GM18868 (cell line): ENCODE measurements at regions not wholly inside any gene's neighbourhood (a gene's known extent, or its start where the extent isn't known, plus 50 kb on each side); places are given as distances from the start of the nearest gene placed in this dataset.
"Not testable (repeated sequence)": the region's sequence is repeated elsewhere in the genome, so short reads cannot be mapped to it uniquely, and the experiment has no call there.

ENCODE experiments used
- ATAC-seq: cut with Tn5 transposase; IDR thresholded peaks from one replicate; pipeline ENCODE4 v1.9.1; 2021; ENCODE audit warnings: mild to moderate bottlenecking, moderate library complexity; ENCODE audit not compliant: unreplicated experiment

- ATAC-seq, result peak; percentile 57
These were observed 179.5 kb upstream of the NLGN4Y start for GRCh38 chrY:14344648-14345333.

- ATAC-seq, result no peak
These were observed 172.7 kb upstream of the NLGN4Y start for GRCh38 chrY:14351590-14351989.

- no peak for ATAC-seq
These were observed 168.2 kb upstream of the NLGN4Y start for GRCh38 chrY:14356154-14356553.

GRCh38 chrY:14360748-14361500, 163.4 kb upstream of the NLGN4Y start:
- ATAC-seq, result no peak

- no peak for ATAC-seq
These were observed 150.7 kb upstream of the NLGN4Y start for GRCh38 chrY:14373608-14374007.

GRCh38 chrY:14378217-14378616, 146.1 kb upstream of the NLGN4Y start:
- peak; percentile 80 for ATAC-seq

- ATAC-seq, result not testable (repeated sequence)
These were observed 113.7 kb upstream of the NLGN4Y start for GRCh38 chrY:14410549-14411030.

- ATAC-seq, result no peak
These were observed 113.0 kb upstream of the NLGN4Y start for GRCh38 chrY:14411334-14411733.

- no peak for ATAC-seq
These were observed 87.8 kb upstream of the NLGN4Y start for GRCh38 chrY:14436546-14436945.

- no peak for ATAC-seq
These were observed 86.7 kb upstream of the NLGN4Y start for GRCh38 chrY:14437626-14438025.

GRCh38 chrY:14438395-14438794, 85.9 kb upstream of the NLGN4Y start:
- no peak for ATAC-seq

GRCh38 chrY:14444550-14444949, 79.8 kb upstream of the NLGN4Y start:
- no peak for ATAC-seq

- no peak for ATAC-seq
These were observed 56.1 kb upstream of the NLGN4Y start for GRCh38 chrY:14468151-14468683.

GRCh38 chrY:14472421-14472820, 51.9 kb upstream of the NLGN4Y start:
- no peak for ATAC-seq

- ATAC-seq, result no peak
These were observed 51.0 kb upstream of the NLGN4Y start for GRCh38 chrY:14473320-14473719.
